Heart left ventricle (tissue), 13 donors: ENCODE measurements at regions not wholly inside any gene's neighbourhood (a gene's known extent, or its start where the extent isn't known, plus 50 kb on each side); places are given as distances from the start of the nearest gene placed in this dataset.

Experiments
- CTCF ChIP-seq, 12 donors: fragments of 200-600 bp; sonication (generic) in 4 of 12; IDR thresholded peaks; one replicate each; pipeline versions ENCODE4 v1.5.0 to v1.8.0; 2018 to 2022; ENCODE audit warnings: antibody characterized with exemption in 12 of 12, mild to moderate bottlenecking in 5 of 12
- POLR2A ChIP-seq, 2 donors: fragments of 450-650 bp; IDR thresholded peaks; one replicate each; pipeline ENCODE4 v1.6.1; 2017; ENCODE audit warnings: antibody characterized with exemption in 2 of 2, mild to moderate bottlenecking in 2 of 2, moderate library complexity in 2 of 2
- donor health status: ischemic (EF 13 %, LVEDD 7.1; RV severe dilation, severe dysfunction).
- donor health status: DM: no; HTN: yes; CAD: no.
- donor health status: DM: no; HTN: no; CAD: no.
- donor health status: ischemic (EF 25% LVEDD 6.9; RV normal size, moderate dysfunction).
- donor health status: ischemic (EF 25% LVEDD 5.7; RV mildly dilated, moderate dysfunction).
- donor health status: ischemic (EF 35%, LVEDD 5.7; RV mildly dilated, moderate dysfunction).
- donor health status: nonischemic (EF 11% LVEDD 7.7; RV severe dilation, severe dysfunction).
- donor health status: DM: yes; HTN: yes; CAD: no.
- donor health status: PGD.
- donor health status: ischemic (EF 29% LVEDD 5.4; RV normal size, mild dysfunction).
- donor health status: nonischemic (EF 23%, LVEDD 6.1; RV moderate dilation, normal function).

GRCh38 chr2:143968860-143969259 is 551.1 kb downstream of the ZEB2 start:
- TF ChIP-seq CTCF (IDR thresholded peaks at IDR 0.05) (no peak), POLR2A (IDR thresholded peaks at IDR 0.05) (no peak)
